ENCODE measurements at regions not wholly inside any gene's neighbourhood (a gene's known extent, or its start where the extent isn't known, plus 50 kb on each side); places are given as distances from the start of the nearest gene placed in this dataset.

GRCh38 chr13:64423467-64423866 lies 2806.7 kb downstream of the PCDH9 start:
- Histone ChIP-seq H3K27me3 (no peaks in the 10 kb centered on the region), H3K36me3 (no peaks in the 10 kb centered on the region), H3K4me3 (no peak overlapping the region), H3K27ac (no peak overlapping the region), H3K9me3 (no peaks in the 10 kb centered on the region), H3K4me1 (no peaks in the 10 kb centered on the region)
- no peak for DNase-seq (ENCODE audit: low spot score in 2 of 2)
- WGBS, result 49% methylated on average over 1 of the region's 1 CpG
- TF ChIP-seq POLR2AphosphoS5 (IDR thresholded peaks at IDR 0.05) (no peak), POLR2A (IDR thresholded peaks at IDR 0.05) (no peak), CTCF (IDR thresholded peaks at IDR 0.05) (no peak), EP300 (IDR thresholded peaks at IDR 0.05) (no peak)

- H3K36me3 ChIP-seq, result no peaks in the 10 kb centered on the region
- no peaks in the 10 kb centered on the region for H3K4me1 ChIP-seq
- no peaks in the 10 kb centered on the region for H3K27me3 ChIP-seq
- no peaks in the 10 kb centered on the region for H3K9me3 ChIP-seq
- no peak for DNase-seq (ENCODE audit: low spot score in 2 of 2)
- no peak overlapping the region for H3K27ac ChIP-seq
- 92% methylated on average over 3 of the region's 3 CpGs for WGBS
- H3K4me3 ChIP-seq, result no peak overlapping the region
- TF ChIP-seq EP300 (IDR thresholded peaks at IDR 0.05), result no peak
- no peak for TF ChIP-seq POLR2A (IDR thresholded peaks at IDR 0.05)
- no peak for TF ChIP-seq CTCF (IDR thresholded peaks at IDR 0.05)
- TF ChIP-seq POLR2AphosphoS5 (IDR thresholded peaks at IDR 0.05), result no peak
These were observed 2810.0 kb downstream of the PCDH9 start for GRCh38 chr13:64420181-64420580.

GRCh38 chr13:64417581-64417980 lies 2812.6 kb downstream of the PCDH9 start:
- TF ChIP-seq POLR2AphosphoS5 (IDR thresholded peaks at IDR 0.05), result no peak
- TF ChIP-seq CTCF (IDR thresholded peaks at IDR 0.05), result no peak
- TF ChIP-seq EP300 (IDR thresholded peaks at IDR 0.05), result no peak
- TF ChIP-seq POLR2A (IDR thresholded peaks at IDR 0.05), result no peak
- Histone ChIP-seq H3K9me3 (no peaks in the 10 kb centered on the region), H3K36me3 (no peaks in the 10 kb centered on the region), H3K4me1 (no peaks in the 10 kb centered on the region), H3K27me3 (no peaks in the 10 kb centered on the region), H3K4me3 (no peak overlapping the region), H3K27ac (no peak overlapping the region)
- WGBS, result 70% methylated on average over 3 of the region's 3 CpGs
- DNase-seq (ENCODE audit: low spot score in 2 of 2), result no peak

- Histone ChIP-seq H3K4me3 (no peak overlapping the region), H3K27me3 (no peaks in the 10 kb centered on the region), H3K36me3 (no peaks in the 10 kb centered on the region), H3K27ac (no peak overlapping the region), H3K9me3 (no peaks in the 10 kb centered on the region), H3K4me1 (no peaks in the 10 kb centered on the region)
- DNase-seq (ENCODE audit: low spot score in 2 of 2), result no peak
- TF ChIP-seq POLR2AphosphoS5 (IDR thresholded peaks at IDR 0.05) (no peak), EP300 (IDR thresholded peaks at IDR 0.05) (no peak), CTCF (IDR thresholded peaks at IDR 0.05) (no peak), POLR2A (IDR thresholded peaks at IDR 0.05) (no peak)
These were observed 2815.8 kb downstream of the PCDH9 start for GRCh38 chr13:64414381-64414780.

GRCh38 chr13:64413529-64413928 lies 2816.6 kb downstream of the PCDH9 start:
- no peak overlapping the region for H3K4me3 ChIP-seq
- TF ChIP-seq EP300 (IDR thresholded peaks at IDR 0.05) (no peak), POLR2A (IDR thresholded peaks at IDR 0.05) (no peak), POLR2AphosphoS5 (IDR thresholded peaks at IDR 0.05) (no peak), CTCF (IDR thresholded peaks at IDR 0.05) (no peak)
- no peaks in the 10 kb centered on the region for H3K9me3 ChIP-seq
- no peaks in the 10 kb centered on the region for H3K36me3 ChIP-seq
- no peak overlapping the region for H3K27ac ChIP-seq
- no peaks in the 10 kb centered on the region for H3K4me1 ChIP-seq
- DNase-seq (ENCODE audit: low spot score in 2 of 2), result no peak
- no peaks in the 10 kb centered on the region for H3K27me3 ChIP-seq

Measured in suprapubic skin (tissue), 4 donors.